ENCODE measurements at regions not wholly inside any gene's neighbourhood (a gene's known extent, or its start where the extent isn't known, plus 50 kb on each side); places are given as distances from the start of the nearest gene placed in this dataset.

DNA sequence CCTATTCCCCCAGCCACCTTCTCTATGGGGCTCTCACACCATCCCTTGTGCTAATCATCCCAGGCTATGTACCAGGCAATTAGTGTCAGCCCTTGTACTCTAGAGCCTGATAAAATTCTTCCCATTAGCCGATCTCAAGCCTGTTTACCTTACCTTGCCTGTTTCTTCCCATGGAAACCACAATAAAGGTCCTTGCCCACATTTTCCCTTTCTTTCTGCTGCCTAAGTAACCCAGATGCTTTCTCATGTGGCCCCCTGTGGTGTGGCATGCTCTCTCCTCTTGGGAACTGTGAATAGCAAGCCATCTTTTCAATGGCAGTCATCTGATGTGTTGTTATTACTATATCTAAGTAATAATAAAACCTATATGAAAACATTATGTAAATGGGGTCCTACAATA is 265.8 kb upstream of the ELAC2 start:
- TF ChIP-seq, protein P1, sequence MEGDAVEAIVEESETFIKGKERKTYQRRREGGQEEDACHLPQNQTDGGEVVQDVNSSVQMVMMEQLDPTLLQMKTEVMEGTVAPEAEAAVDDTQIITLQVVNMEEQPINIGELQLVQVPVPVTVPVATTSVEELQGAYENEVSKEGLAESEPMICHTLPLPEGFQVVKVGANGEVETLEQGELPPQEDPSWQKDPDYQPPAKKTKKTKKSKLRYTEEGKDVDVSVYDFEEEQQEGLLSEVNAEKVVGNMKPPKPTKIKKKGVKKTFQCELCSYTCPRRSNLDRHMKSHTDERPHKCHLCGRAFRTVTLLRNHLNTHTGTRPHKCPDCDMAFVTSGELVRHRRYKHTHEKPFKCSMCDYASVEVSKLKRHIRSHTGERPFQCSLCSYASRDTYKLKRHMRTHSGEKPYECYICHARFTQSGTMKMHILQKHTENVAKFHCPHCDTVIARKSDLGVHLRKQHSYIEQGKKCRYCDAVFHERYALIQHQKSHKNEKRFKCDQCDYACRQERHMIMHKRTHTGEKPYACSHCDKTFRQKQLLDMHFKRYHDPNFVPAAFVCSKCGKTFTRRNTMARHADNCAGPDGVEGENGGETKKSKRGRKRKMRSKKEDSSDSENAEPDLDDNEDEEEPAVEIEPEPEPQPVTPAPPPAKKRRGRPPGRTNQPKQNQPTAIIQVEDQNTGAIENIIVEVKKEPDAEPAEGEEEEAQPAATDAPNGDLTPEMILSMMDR (IDR thresholded peaks at IDR 0.05), result no peak
- no peak for TF ChIP-seq POLR2A (IDR thresholded peaks at IDR 0.05)

Data from tibial nerve (tissue), 3 donors.